CD4-positive, alpha-beta T cell (primary cell): ENCODE measurements at regions not wholly inside any gene's neighbourhood (a gene's known extent, or its start where the extent isn't known, plus 50 kb on each side); places are given as distances from the start of the nearest gene placed in this dataset.

Experiments used
- ATAC-seq: fragments of 200-7000 bp; cut with Tn5 transposase; one replicate; pipeline ENCODE4 v1.10.0; 2022; ENCODE audit warnings: mild to moderate bottlenecking; ENCODE audit not compliant: poor library complexity
- CTCF ChIA-PET: fragments of 350-600 bp; sonication (Branson Sonifier 250); formaldehyde crosslinking; loops from one replicate; lab custom pipeline; 2021; ENCODE audit warnings: antibody characterized with exemption, inconsistent platforms; lab: Charles Lee
- POLR2A ChIA-PET: fragments of 350-600 bp; sonication (Branson Sonifier 250); formaldehyde crosslinking; loops from one replicate; lab custom pipeline; 2021; ENCODE audit warnings: antibody characterized with exemption, inconsistent platforms; lab: Charles Lee
- DNase-seq, 14 experiments: peaks; one replicate each; pipeline ENCODE4 v3.0.0-alpha.2; 2013 to 2020; ENCODE audit warnings: mixed read lengths in 2 of 14
- H3K27ac ChIP-seq, 2 donors: one replicate each; pipeline versions ENCODE4 v1.5.1 to v1.7.0; 2013; ENCODE audit warnings: low read length in 2 of 2, low read depth in 1 of 2, mild to moderate bottlenecking in 1 of 2
- H3K27me3 ChIP-seq, 2 experiments: 1 replicate in 1 of 2; 2 replicates in 1 of 2; pipeline versions ENCODE4 v1.6.1 to v1.7.0; 2013; ENCODE audit warnings: low read length in 2 of 2, control low read depth in 1 of 2, mild to moderate bottlenecking in 1 of 2, moderate library complexity in 1 of 2; ENCODE audit not compliant: insufficient read depth in 2 of 2, control insufficient read depth in 1 of 2
- H3K36me3 ChIP-seq: one replicate; pipeline ENCODE4 v1.6.1; 2013; ENCODE audit warnings: low read length, control low read depth; ENCODE audit not compliant: insufficient read depth
- H3K4me1 ChIP-seq: one replicate; pipeline ENCODE4 v1.6.1; 2013; ENCODE audit warnings: low read length, control low read depth; ENCODE audit not compliant: insufficient read depth
- H3K4me3 ChIP-seq: one replicate; pipeline ENCODE4 v1.5.1; 2013; ENCODE audit warnings: mild to moderate bottlenecking, low read length, moderate library complexity
- H3K9me3 ChIP-seq, 2 experiments: 1 replicate in 1 of 2; 2 replicates in 1 of 2; pipeline versions ENCODE4 v1.6.1 to v1.7.0; 2013; ENCODE audit warnings: low read length in 2 of 2, mild to moderate bottlenecking in 2 of 2, control low read depth in 1 of 2, moderate library complexity in 1 of 2; ENCODE audit not compliant: control insufficient read depth in 1 of 2, insufficient read depth in 1 of 2
- H3K27ac Mint-ChIP-seq: one replicate; pipeline ENCODE4 v1.8.0; 2020; ENCODE audit warnings: mixed read lengths
- H3K27me3 Mint-ChIP-seq: one replicate; pipeline ENCODE4 v1.8.0; 2021; ENCODE audit warnings: mixed read lengths
- H3K36me3 Mint-ChIP-seq: one replicate; pipeline ENCODE4 v1.8.0; 2021; ENCODE audit warnings: low read depth, mixed read lengths
- H3K4me1 Mint-ChIP-seq: one replicate; pipeline ENCODE4 v1.8.0; 2021; ENCODE audit warnings: low read depth, mixed read lengths
- H3K4me3 Mint-ChIP-seq: one replicate; pipeline ENCODE4 v1.8.0; 2020; ENCODE audit warnings: mild to moderate bottlenecking, mixed read lengths
- H3K9me3 Mint-ChIP-seq: one replicate; pipeline ENCODE4 v1.8.0; 2020; ENCODE audit warnings: mixed read lengths
- CTCF ChIP-seq: fragments of 200-600 bp; IDR thresholded peaks from one replicate; pipeline ENCODE4 v1.8.0; 2022; ENCODE audit warnings: antibody characterized with exemption, mild to moderate bottlenecking
- intact Hi-C, 2 experiments: fragments of 100-400 bp; cut with DNase I in 1 of 2; cut with micrococcal nuclease in 1 of 2; formaldehyde crosslinking; loops; one replicate each; pipeline versions ENCODE4 v1.15.1 to v1.9.0; 2023 to 2025; cut with DNase I, micrococcal nuclease

- CTCF ChIA-PET, result no interaction called here
- no peak for DNase-seq
- intact Hi-C loops, result no loop called here
These were observed 1094.4 kb downstream of the SI start for GRCh38 chr3:163983940-163984339.

GRCh38 chr3:163971861-163972260, 1106.4 kb downstream of the SI start:
- no peaks in the 10 kb centered on the region for H3K27me3 ChIP-seq
- ChIA-PET CTCF (no interaction called here), POLR2A (no interaction called here)
- no peak overlapping the region for H3K4me3 ChIP-seq
- TF ChIP-seq CTCF, result no peak
- no peak overlapping the region for H3K27ac ChIP-seq
- intact Hi-C loops, result no loop called here
- ATAC-seq, result no peak
- DNase-seq, result no peak
- Mint-ChIP-seq H3K4me3 (no peak overlapping the region), H3K36me3 (no peaks in the 10 kb centered on the region), H3K9me3 (peaks cover 10% of the 10 kb centered on the region), H3K27ac (no peak overlapping the region), H3K4me1 (no peaks in the 10 kb centered on the region), H3K27me3 (no peaks in the 10 kb centered on the region)
- no peaks in the 10 kb centered on the region for H3K4me1 ChIP-seq
- peaks cover 5 to 8% of the 10 kb centered on the region in 2 experiments for H3K9me3 ChIP-seq
- no peaks in the 10 kb centered on the region for H3K36me3 ChIP-seq

More at GRCh38 chr3:163983940-163984339, 1094.4 kb downstream of the SI start:
- no peaks in the 10 kb centered on the region for H3K36me3 Mint-ChIP-seq
- H3K4me3 Mint-ChIP-seq, result no peak overlapping the region
- Histone ChIP-seq H3K27ac (no peak overlapping the region), H3K9me3 (no peaks in the 10 kb centered on the region), H3K4me3 (no peak overlapping the region), H3K27me3 (no peaks in the 10 kb centered on the region), H3K4me1 (no peaks in the 10 kb centered on the region), H3K36me3 (no peaks in the 10 kb centered on the region)
- TF ChIP-seq CTCF, result no peak
- H3K9me3 Mint-ChIP-seq, result peaks cover 5% of the 10 kb centered on the region
- no peak for ATAC-seq
- no peaks in the 10 kb centered on the region for H3K27me3 Mint-ChIP-seq
- POLR2A ChIA-PET, result no interaction called here
- H3K4me1 Mint-ChIP-seq, result no peaks in the 10 kb centered on the region
- H3K27ac Mint-ChIP-seq, result no peak overlapping the region

GRCh38 chr3:163957072-163957471, 1121.2 kb downstream of the SI start:
- CTCF ChIA-PET, result no interaction called here
- H3K4me3 Mint-ChIP-seq, result no peak overlapping the region

More at GRCh38 chr3:163957072-163957471, 1121.2 kb downstream of the SI start:
- Mint-ChIP-seq H3K36me3 (no peaks in the 10 kb centered on the region), H3K27me3 (no peaks in the 10 kb centered on the region), H3K9me3 (peaks cover 10% of the 10 kb centered on the region), H3K27ac (no peak overlapping the region), H3K4me1 (no peaks in the 10 kb centered on the region)
- no peak overlapping the region for H3K27ac ChIP-seq
- H3K27me3 ChIP-seq, result no peaks in the 10 kb centered on the region
- H3K4me1 ChIP-seq, result no peaks in the 10 kb centered on the region
- TF ChIP-seq CTCF, result no peak
- ATAC-seq, result no peak
- POLR2A ChIA-PET, result no interaction called here
- H3K4me3 ChIP-seq, result no peak overlapping the region
- intact Hi-C loops, result no loop called here
- no peaks in the 10 kb centered on the region for H3K36me3 ChIP-seq
- DNase-seq, result no peak
- H3K9me3 ChIP-seq, result peaks cover 6 to 21% of the 10 kb centered on the region in 2 experiments
